ENCODE measurements at regions not wholly inside any gene's neighbourhood (a gene's known extent, or its start where the extent isn't known, plus 50 kb on each side); places are given as distances from the start of the nearest gene placed in this dataset.

GRCh38 chr14:61940666-61941420 lies 178.6 kb downstream of the SNAPC1 start:
- TF ChIP-seq EP300 (IDR thresholded peaks at IDR 0.05) (no peak), POLR2A (IDR thresholded peaks at IDR 0.05) (no peak), CTCF (IDR thresholded peaks at IDR 0.05) (no peak)
- WGBS, 2 donors = 41 to 47% methylated on average over 7 of the region's 7 CpGs
- Histone ChIP-seq H3K27ac (no peak overlapping the region), H3K27me3 (no peaks in the 10 kb centered on the region), H3K9me3 (peaks cover 0 to 8% (median 0%) of the 10 kb centered on the region in 4 donors), H3K4me1 (no peaks in the 10 kb centered on the region), H3K4me3 (no peak overlapping the region), H3K36me3 (no peaks in the 10 kb centered on the region)
- no peak for DNase-seq (ENCODE audit: low spot score in 2 of 2)

GRCh38 chr14:61941421-61942150 lies 179.4 kb downstream of the SNAPC1 start:
- H3K4me1 ChIP-seq = no peaks in the 10 kb centered on the region
- H3K27ac ChIP-seq = no peak overlapping the region
- no peak overlapping the region for H3K4me3 ChIP-seq
- peaks cover 0 to 8% (median 0%) of the 10 kb centered on the region in 4 donors for H3K9me3 ChIP-seq
- WGBS, 2 donors = 92% methylated on average over 4 of the region's 4 CpGs
- TF ChIP-seq POLR2A (IDR thresholded peaks at IDR 0.05) (no peak), CTCF (IDR thresholded peaks at IDR 0.05) (no peak), EP300 (IDR thresholded peaks at IDR 0.05) (no peak)
- H3K36me3 ChIP-seq = no peaks in the 10 kb centered on the region
- DNase-seq (ENCODE audit: low spot score in 2 of 2) = no peak
- H3K27me3 ChIP-seq = no peaks in the 10 kb centered on the region

- H3K36me3 ChIP-seq = no peaks in the 10 kb centered on the region
- 84 to 86% methylated on average over 6 of the region's 6 CpGs for WGBS, 2 donors
These were observed 186.2 kb downstream of the SNAPC1 start for GRCh38 chr14:61948376-61948775.

GRCh38 chr14:61950340-61950739 lies 188.1 kb downstream of the SNAPC1 start:
- Histone ChIP-seq H3K27me3 (no peaks in the 10 kb centered on the region), H3K4me3 (no peak overlapping the region), H3K4me1 (no peaks in the 10 kb centered on the region), H3K9me3 (no peaks in the 10 kb centered on the region), H3K36me3 (no peaks in the 10 kb centered on the region), H3K27ac (no peak overlapping the region)
- no peak for TF ChIP-seq EP300 (IDR thresholded peaks at IDR 0.05)
- no peak for TF ChIP-seq CTCF (IDR thresholded peaks at IDR 0.05)
- TF ChIP-seq POLR2A (IDR thresholded peaks at IDR 0.05) = no peak
- no peak for DNase-seq (ENCODE audit: low spot score in 2 of 2)
- WGBS, 2 donors = 79 to 80% methylated on average over 3 of the region's 3 CpGs

More at GRCh38 chr14:61948376-61948775, 186.2 kb downstream of the SNAPC1 start:
- TF ChIP-seq EP300 (IDR thresholded peaks at IDR 0.05) = no peak
- no peak for TF ChIP-seq CTCF (IDR thresholded peaks at IDR 0.05)
- no peak for TF ChIP-seq POLR2A (IDR thresholded peaks at IDR 0.05)
- Histone ChIP-seq H3K27ac (no peak overlapping the region), H3K27me3 (no peaks in the 10 kb centered on the region), H3K4me3 (no peak overlapping the region), H3K9me3 (peaks cover 0 to 8% (median 0%) of the 10 kb centered on the region in 4 donors), H3K4me1 (no peaks in the 10 kb centered on the region)
- no peak for DNase-seq (ENCODE audit: low spot score in 2 of 2)

GRCh38 chr14:61953602-61954001 lies 191.4 kb downstream of the SNAPC1 start:
- Histone ChIP-seq H3K4me1 (no peaks in the 10 kb centered on the region), H3K9me3 (peaks cover 0 to 15% (median 7%) of the 10 kb centered on the region in 4 donors), H3K27me3 (no peaks in the 10 kb centered on the region), H3K36me3 (no peaks in the 10 kb centered on the region), H3K4me3 (no peak overlapping the region), H3K27ac (no peak overlapping the region)
- no peak for DNase-seq (ENCODE audit: low spot score in 2 of 2)
- no peak for TF ChIP-seq EP300 (IDR thresholded peaks at IDR 0.05)
- no peak for TF ChIP-seq POLR2A (IDR thresholded peaks at IDR 0.05)
- TF ChIP-seq CTCF (IDR thresholded peaks at IDR 0.05) = no peak
- WGBS, 2 donors = 63 to 93% methylated on average over 1 of the region's 1 CpG
